HepG2 (cell line): ENCODE measurements at regions not wholly inside any gene's neighbourhood (a gene's known extent, or its start where the extent isn't known, plus 50 kb on each side); places are given as distances from the start of the nearest gene placed in this dataset.

Source experiments
- ATAC-seq: fragments of 200-7000 bp; cut with Tn5 transposase; 3 replicates; pipeline ENCODE4 v1.9.1; 2020; ENCODE audit warnings: mild to moderate bottlenecking, moderate library complexity
- BruUV-seq: library from RNA; stranded (reverse); fragments of 400-500 nt; replicated peaks from 2 replicates; lab custom pipeline; 2021; lab: Mats Ljungman, UMichigan
- CTCF ChIA-PET: fragments of 300-600 bp; formaldehyde crosslinking; extraction: SDS; loops from one replicate; lab custom pipeline; 2021; ENCODE audit warnings: low total read pairs, inconsistent platforms, low intra/inter-chr PET ratio; lab: Yijun Ruan, JAX
- POLR2A ChIA-PET: fragments of 350-600 bp; sonication (Branson Sonifier 250); formaldehyde crosslinking; loops from one replicate; lab custom pipeline; 2020; ENCODE audit warnings: antibody characterized with exemption, inconsistent platforms; lab: Yijun Ruan, JAX
- DNase-seq: peaks from one replicate; pipeline ENCODE4 v3.0.0-alpha.2; 2015; ENCODE audit warnings: low spot score
- FAIRE-seq: peaks from 3 replicates; lab custom pipeline; 2011; peaks lifted over from hg19 to GRCh38; lab: Jason Lieb, UNC
- H2AFZ ChIP-seq: one replicate; pipeline ENCODE4 v1.6.1; 2011; ENCODE audit warnings: low read length, inconsistent platforms
- H3K27ac ChIP-seq: fragments of 300-600 bp; 3 replicates; pipeline ENCODE4 v1.8.0; 2011; ENCODE audit warnings: mixed run types, mild to moderate bottlenecking, mixed read lengths, low read length, inconsistent platforms; ENCODE audit not compliant: insufficient read depth; ENCODE audit errors: extremely low read length
- H3K27me3 ChIP-seq, 2 experiments: fragments of 200-600 bp in 1 of 2; 2 replicates in 1 of 2; 3 replicates in 1 of 2; pipeline versions ENCODE4 v1.6.0 to v1.8.0; 2011; ENCODE audit warnings: low read length in 2 of 2, mild to moderate bottlenecking in 2 of 2, moderate library complexity in 2 of 2, inconsistent platforms in 1 of 2; ENCODE audit not compliant: insufficient read depth in 2 of 2, control insufficient read depth in 1 of 2
- H3K36me3 ChIP-seq, 2 experiments: fragments of 200-600 bp in 1 of 2; replicated peaks in 1 of 2; 2 replicates in 1 of 2; 3 replicates in 1 of 2; pipeline versions ENCODE4 v1.5.1 to v1.8.0; 2011; ENCODE audit warnings: low read length in 2 of 2, inconsistent platforms in 1 of 2; ENCODE audit not compliant: insufficient read depth in 2 of 2, control insufficient read depth in 1 of 2
- H3K4me1 ChIP-seq: 2 replicates; pipeline ENCODE4 v1.5.1; 2012; ENCODE audit warnings: low read length, inconsistent platforms; ENCODE audit not compliant: insufficient read depth
- H3K4me2 ChIP-seq: 2 replicates; pipeline ENCODE4 v1.6.0; 2011; ENCODE audit warnings: low read depth, low read length, inconsistent platforms
- H3K4me3 ChIP-seq, 3 experiments: fragments of 200-600 bp in 1 of 3; sonication (generic), shearing (Covaris generic) in 1 of 3; replicated peaks in 1 of 3; 2 replicates each; pipeline ENCODE4 v1.5.1; 2011 to 2016; ENCODE audit warnings: low read length in 3 of 3, inconsistent platforms in 2 of 3, low read depth in 2 of 3, mild to moderate bottlenecking in 2 of 3, control low read depth in 1 of 3, mixed read lengths in 1 of 3; ENCODE audit not compliant: insufficient read depth in 1 of 3
- H3K79me2 ChIP-seq: one replicate; pipeline ENCODE4 v1.6.1; 2011; ENCODE audit warnings: low read length, inconsistent platforms; ENCODE audit not compliant: insufficient read depth
- H3K9ac ChIP-seq: 2 replicates; pipeline ENCODE4 v1.6.0; 2011; ENCODE audit warnings: mild to moderate bottlenecking, low read depth, low read length, inconsistent platforms; ENCODE audit not compliant: insufficient read depth
- H3K9me3 ChIP-seq: 2 replicates; pipeline ENCODE4 v1.5.1; 2012; ENCODE audit warnings: mild to moderate bottlenecking, low read length
- H4K20me1 ChIP-seq: 2 replicates; pipeline ENCODE4 v1.6.0; 2011; ENCODE audit warnings: inconsistent platforms, mild to moderate bottlenecking, low read length, moderate library complexity; ENCODE audit not compliant: insufficient read depth
- ASH2L ChIP-seq: fragments of 300-600, 200-600 bp; sonication (generic); IDR thresholded peaks from 2 replicates; pipeline ENCODE4 v1.7.0; 2017; ENCODE audit warnings: low read depth, mild to moderate bottlenecking, moderate library complexity, mixed read lengths, low read length; ENCODE audit not compliant: insufficient read length
- ATAD3A ChIP-seq: sonication (generic); formaldehyde crosslinking; IDR thresholded peaks from 2 replicates; pipeline ENCODE4 v1.4.0; 2020; ENCODE audit warnings: missing genetic modification reagents
- CCDC6 ChIP-seq: sonication (generic); formaldehyde crosslinking; IDR thresholded peaks from 2 replicates; pipeline ENCODE4 v1.8.1; 2022; ENCODE audit warnings: mild to moderate bottlenecking, missing genetic modification reagents, moderate library complexity
- DMAP1 ChIP-seq: IDR thresholded peaks from 2 replicates; pipeline ENCODE4 v1.6.1; 2016
- HMG20B ChIP-seq: conservative IDR thresholded peaks from 2 replicates; pipeline ENCODE4 v1.6.1; 2016; ENCODE audit warnings: missing genetic modification reagents, missing compliant biosample characterization
- HOXA7 ChIP-seq: sonication (generic); formaldehyde crosslinking; IDR thresholded peaks from 2 replicates; pipeline ENCODE4 v1.8.1; 2022; ENCODE audit warnings: mild to moderate bottlenecking, missing genetic modification reagents, moderate library complexity
- MYPOP ChIP-seq: sonication (generic); formaldehyde crosslinking; IDR thresholded peaks from 2 replicates; pipeline ENCODE4 v1.8.1; 2023; ENCODE audit warnings: mild to moderate bottlenecking, moderate library complexity, missing genetic modification reagents
- SIN3A ChIP-seq: IDR thresholded peaks from 2 replicates; pipeline ENCODE4 v1.6.1; 2011; ENCODE audit warnings: low read depth, mild to moderate bottlenecking, control low read depth, low read length, borderline replicate concordance
- SSRP1 ChIP-seq: IDR thresholded peaks from 2 replicates; pipeline ENCODE4 v1.6.1; 2016; ENCODE audit warnings: control low read depth
- TBX3 ChIP-seq: fragments of 450-650 bp; IDR thresholded peaks from 2 replicates; pipeline ENCODE4 v1.6.1; 2017; ENCODE audit warnings: antibody characterized with exemption, mild to moderate bottlenecking, inconsistent platforms, borderline replicate concordance
- ZBTB20 ChIP-seq: sonication (generic); formaldehyde crosslinking; IDR thresholded peaks from 2 replicates; pipeline ENCODE4 v1.8.1; 2023; ENCODE audit warnings: missing genetic modification reagents, low read depth, mild to moderate bottlenecking, borderline replicate concordance
- ZFP82 ChIP-seq: sonication (generic); formaldehyde crosslinking; IDR thresholded peaks from 2 replicates; pipeline ENCODE4 v1.5.1; 2020; ENCODE audit warnings: mild to moderate bottlenecking, missing genetic modification reagents, borderline replicate concordance
- ZNF136 ChIP-seq: sonication (generic); formaldehyde crosslinking; IDR thresholded peaks from 2 replicates; pipeline ENCODE4 v1.8.1; 2022; ENCODE audit warnings: low read depth, mild to moderate bottlenecking, moderate library complexity, missing genetic modification reagents
- ZNF276 ChIP-seq: sonication (generic); formaldehyde crosslinking; IDR thresholded peaks from 2 replicates; pipeline ENCODE4 v1.4.0; 2020; ENCODE audit warnings: mild to moderate bottlenecking, low read depth, missing genetic modification reagents
- ZNF607 ChIP-seq: sonication (generic); formaldehyde crosslinking; IDR thresholded peaks from 2 replicates; pipeline ENCODE4 v1.5.1; 2020; ENCODE audit warnings: missing genetic modification reagents, mild to moderate bottlenecking, borderline replicate concordance
- ZNF710 ChIP-seq: sonication (generic); formaldehyde crosslinking; IDR thresholded peaks from 2 replicates; pipeline ENCODE4 v1.5.0; 2020; ENCODE audit warnings: mild to moderate bottlenecking, missing genetic modification reagents, borderline replicate concordance
- WGBS: methylation state at CpG from one replicate; pipeline ENCODE4 v1.1.6; 2017; ENCODE audit warnings: low lambda C conversion rate; 5-methylcytosine and 5-hydroxymethylcytosine counted together
- in situ Hi-C: cut with HindIII; loops from 2 replicates; pipeline ENCODE4 v1.10.0; 2017; ENCODE audit warnings: low pct_unique_long_range_greater_than_20kb; ENCODE audit not compliant: extremely low pct_ligation_motif_present
- intact Hi-C: fragments of 100-400 bp; cut with micrococcal nuclease; formaldehyde crosslinking; loops from one replicate; pipeline ENCODE4 v1.10.0; 2022; ENCODE audit not compliant: unreplicated experiment

- Histone ChIP-seq H2AFZ (peak overlapping the region; percentile 68), H4K20me1 (no peaks in the 10 kb centered on the region), H3K4me2 (peak overlapping the region; percentile 90), H3K27me3 (no peaks in the 10 kb centered on the region), H3K9ac (peak overlapping the region; percentile 71), H3K27ac (peak overlapping the region; percentile 78), H3K4me1 (peaks cover 71% of the 10 kb centered on the region), H3K9me3 (no peaks in the 10 kb centered on the region), H3K36me3 (no peaks in the 10 kb centered on the region), H3K79me2 (no peaks in the 10 kb centered on the region), H3K4me3 (peak overlapping the region; percentile 49 to 58 (median 54))
- DNase-seq = peak; percentile 21
- peak; percentile 8 for ATAC-seq
- BruUV-seq = TSS peak; percentile 95
- no peak for FAIRE-seq
- intact Hi-C loops (loop anchor here (1.0 to 2.0 kb wide), 3 partner anchors 62 to 344 kb away; partner anchors contain the start of gene OTULIN), in situ Hi-C loops (no loop called here)
- POLR2A ChIA-PET = interaction anchor here (0.7 to 1.4 kb wide), 4 partner anchors 249 to 344 kb away, joined by 3 to 9 read pairs (median 3); partner anchors contain the start of gene OTULIN
- CTCF ChIA-PET = interaction anchor here (2.3 kb wide), 1 partner anchor 281 kb away, joined by 7 read pairs; no protein-coding TSS in a partner anchor
- WGBS = 9% methylated on average over 5 of the region's 5 CpGs
- TF ChIP-seq HMG20B (CRISPR knock-in tag) (no peak), ZFP82 (CRISPR knock-in tag) (no peak), TBX3 (0 out of 2 replicates have a peak, but pooled peaks have one; percentile 4), ATAD3A (no peak), SSRP1 (CRISPR knock-in tag) (peak; percentile 1; the same call in 1 of the 2 replicates), ZNF136 (no peak), ZNF710 (CRISPR knock-in tag) (0 out of 2 replicates have a peak, but pooled peaks have one; percentile 0), MYPOP (CRISPR knock-in tag) (0 out of 2 replicates have a peak, but pooled peaks have one; percentile 4), ZNF607 (CRISPR knock-in tag) (no peak), HOXA7 (CRISPR knock-in tag) (no peak), CCDC6 (0 out of 2 replicates have a peak, but pooled peaks have one; percentile 11), ZNF276 (CRISPR knock-in tag) (0 out of 2 replicates have a peak, but pooled peaks have one; percentile 11), DMAP1 (CRISPR knock-in tag) (0 out of 2 replicates have a peak, but pooled peaks have one; percentile 11), ASH2L (peak; percentile 2), SIN3A (no peak), ZBTB20 (no peak)
These were observed 137.3 kb upstream of the ANKH start for GRCh38 chr5:15008921-15009320.
